ENCODE measurements at regions not wholly inside any gene's neighbourhood (a gene's known extent, or its start where the extent isn't known, plus 50 kb on each side); places are given as distances from the start of the nearest gene placed in this dataset.
"Not testable (repeated sequence)": the region's sequence is repeated elsewhere in the genome, so short reads cannot be mapped to it uniquely, and the experiment has no call there.

- peak; percentile 80 to 92 for DNase-seq
These were observed 547.4 kb upstream of the ID2 start for GRCh38 chr2:8134473-8134932.

GRCh38 chr2:8134985-8135682, 546.7 kb upstream of the ID2 start:
- DNase-seq: peak; percentile 81

GRCh38 chr2:8137801-8138200, 544.1 kb upstream of the ID2 start:
- DNase-seq: no peak

- no peak for DNase-seq
These were observed 543.3 kb upstream of the ID2 start for GRCh38 chr2:8138525-8138922.

GRCh38 chr2:8138923-8139667, 542.8 kb upstream of the ID2 start:
- DNase-seq: no peak

GRCh38 chr2:8139668-8140200, 542.1 kb upstream of the ID2 start:
- no peak for DNase-seq

- DNase-seq: no peak
These were observed 540.7 kb upstream of the ID2 start for GRCh38 chr2:8141079-8141707.

GRCh38 chr2:8141780-8142179, 540.1 kb upstream of the ID2 start:
- no peak for DNase-seq

- no peak for DNase-seq
These were observed 539.4 kb upstream of the ID2 start for GRCh38 chr2:8142461-8142860.

- DNase-seq: no peak
These were observed 537.7 kb upstream of the ID2 start for GRCh38 chr2:8144131-8144631.

GRCh38 chr2:8144785-8145184, 537.1 kb upstream of the ID2 start:
- no peak for DNase-seq

- DNase-seq: not testable (repeated sequence)
These were observed 536.5 kb upstream of the ID2 start for GRCh38 chr2:8145375-8145774.

GRCh38 chr2:8146132-8147005, 535.5 kb upstream of the ID2 start:
- no peak for DNase-seq

- no peak for DNase-seq
These were observed 533.4 kb upstream of the ID2 start for GRCh38 chr2:8148260-8149006.

GRCh38 chr2:8149007-8149405, 532.9 kb upstream of the ID2 start:
- DNase-seq: no peak

- DNase-seq: no peak
These were observed 531.8 kb upstream of the ID2 start for GRCh38 chr2:8149985-8150539.

- no peak for DNase-seq
These were observed 530.0 kb upstream of the ID2 start for GRCh38 chr2:8151888-8152287.

- no peak for DNase-seq
These were observed 529.2 kb upstream of the ID2 start for GRCh38 chr2:8152392-8153257.

GRCh38 chr2:8153258-8153718, 528.6 kb upstream of the ID2 start:
- DNase-seq: no peak

GRCh38 chr2:8154270-8154669, 527.6 kb upstream of the ID2 start:
- no peak for DNase-seq
